ENCODE measurements at regions not wholly inside any gene's neighbourhood (a gene's known extent, or its start where the extent isn't known, plus 50 kb on each side); places are given as distances from the start of the nearest gene placed in this dataset.
"Not testable (repeated sequence)": the region's sequence is repeated elsewhere in the genome, so short reads cannot be mapped to it uniquely, and the experiment has no call there.

- TF ChIP-seq, protein P1, sequence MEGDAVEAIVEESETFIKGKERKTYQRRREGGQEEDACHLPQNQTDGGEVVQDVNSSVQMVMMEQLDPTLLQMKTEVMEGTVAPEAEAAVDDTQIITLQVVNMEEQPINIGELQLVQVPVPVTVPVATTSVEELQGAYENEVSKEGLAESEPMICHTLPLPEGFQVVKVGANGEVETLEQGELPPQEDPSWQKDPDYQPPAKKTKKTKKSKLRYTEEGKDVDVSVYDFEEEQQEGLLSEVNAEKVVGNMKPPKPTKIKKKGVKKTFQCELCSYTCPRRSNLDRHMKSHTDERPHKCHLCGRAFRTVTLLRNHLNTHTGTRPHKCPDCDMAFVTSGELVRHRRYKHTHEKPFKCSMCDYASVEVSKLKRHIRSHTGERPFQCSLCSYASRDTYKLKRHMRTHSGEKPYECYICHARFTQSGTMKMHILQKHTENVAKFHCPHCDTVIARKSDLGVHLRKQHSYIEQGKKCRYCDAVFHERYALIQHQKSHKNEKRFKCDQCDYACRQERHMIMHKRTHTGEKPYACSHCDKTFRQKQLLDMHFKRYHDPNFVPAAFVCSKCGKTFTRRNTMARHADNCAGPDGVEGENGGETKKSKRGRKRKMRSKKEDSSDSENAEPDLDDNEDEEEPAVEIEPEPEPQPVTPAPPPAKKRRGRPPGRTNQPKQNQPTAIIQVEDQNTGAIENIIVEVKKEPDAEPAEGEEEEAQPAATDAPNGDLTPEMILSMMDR (optimal IDR thresholded peaks at IDR 0.05 in 1 of 3, IDR thresholded peaks at IDR 0.05 in 1 of 3, conservative IDR thresholded peaks at IDR 0.05 in 1 of 3; ENCODE audit: extremely low read depth in 1 of 3, insufficient read depth in 2 of 3, low read length in 3 of 3): not testable (repeated sequence)
- not testable (repeated sequence) for TF ChIP-seq EZH2 (IDR thresholded peaks at IDR 0.05; ENCODE audit: low read length)
These were observed 119.4 kb upstream of the SPATA31A3 start for GRCh38 chr9:67111733-67112132.
